ENCODE measurements at regions not wholly inside any gene's neighbourhood (a gene's known extent, or its start where the extent isn't known, plus 50 kb on each side); places are given as distances from the start of the nearest gene placed in this dataset.
"Not testable (repeated sequence)": the region's sequence is repeated elsewhere in the genome, so short reads cannot be mapped to it uniquely, and the experiment has no call there.

DNA sequence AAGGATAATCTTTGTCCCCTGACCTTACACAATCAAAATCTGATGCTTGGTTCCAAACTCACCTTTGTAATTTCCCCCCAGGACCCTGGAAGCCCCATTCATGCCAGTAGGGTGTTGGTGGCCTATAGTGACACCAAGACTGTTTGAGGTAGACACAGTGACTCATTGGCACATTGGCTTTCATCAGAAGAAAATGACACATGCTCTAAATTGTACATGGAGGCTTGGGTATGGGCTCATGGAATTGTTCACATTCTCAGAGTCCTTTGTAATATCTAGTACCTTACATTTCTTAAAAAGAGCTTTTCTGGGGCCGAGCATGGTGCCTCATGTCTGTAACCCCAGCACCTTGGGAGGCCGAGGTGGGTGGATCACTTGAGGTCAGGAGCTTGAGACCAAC, 61.2 kb upstream of the LRPPRC start:
- FAIRE-seq (no peak), DNase-seq (ENCODE audit: low read depth in 1 of 2, low spot score in 1 of 2) (no peak), ATAC-seq (no peak)
- ChIA-PET CTCF (interaction anchor here (1.7 to 5.8 kb wide), 2 partner anchors 11 to 13 kb away, joined by 4 to 65 read pairs; no protein-coding TSS in a partner anchor), POLR2A (no interaction called here)
- 54% methylated on average over 2 of the region's 2 CpGs for WGBS (ENCODE audit: missing lambda C conversion rate)
- peaks cover 7% of the 10 kb centered on the region; the same call in 2 of the 3 replicates for H3K4me1 ChIP-seq
- no peak overlapping the region for H3K27ac ChIP-seq
- no peaks in the 10 kb centered on the region; the same call in 2 of the 3 replicates for H3K9me3 ChIP-seq
- no peak overlapping the region for H3K4me3 ChIP-seq
- TF ChIP-seq, protein P1, sequence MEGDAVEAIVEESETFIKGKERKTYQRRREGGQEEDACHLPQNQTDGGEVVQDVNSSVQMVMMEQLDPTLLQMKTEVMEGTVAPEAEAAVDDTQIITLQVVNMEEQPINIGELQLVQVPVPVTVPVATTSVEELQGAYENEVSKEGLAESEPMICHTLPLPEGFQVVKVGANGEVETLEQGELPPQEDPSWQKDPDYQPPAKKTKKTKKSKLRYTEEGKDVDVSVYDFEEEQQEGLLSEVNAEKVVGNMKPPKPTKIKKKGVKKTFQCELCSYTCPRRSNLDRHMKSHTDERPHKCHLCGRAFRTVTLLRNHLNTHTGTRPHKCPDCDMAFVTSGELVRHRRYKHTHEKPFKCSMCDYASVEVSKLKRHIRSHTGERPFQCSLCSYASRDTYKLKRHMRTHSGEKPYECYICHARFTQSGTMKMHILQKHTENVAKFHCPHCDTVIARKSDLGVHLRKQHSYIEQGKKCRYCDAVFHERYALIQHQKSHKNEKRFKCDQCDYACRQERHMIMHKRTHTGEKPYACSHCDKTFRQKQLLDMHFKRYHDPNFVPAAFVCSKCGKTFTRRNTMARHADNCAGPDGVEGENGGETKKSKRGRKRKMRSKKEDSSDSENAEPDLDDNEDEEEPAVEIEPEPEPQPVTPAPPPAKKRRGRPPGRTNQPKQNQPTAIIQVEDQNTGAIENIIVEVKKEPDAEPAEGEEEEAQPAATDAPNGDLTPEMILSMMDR (IDR thresholded peaks at IDR 0.05), result no peak
- TF ChIP-seq, protein P2, sequence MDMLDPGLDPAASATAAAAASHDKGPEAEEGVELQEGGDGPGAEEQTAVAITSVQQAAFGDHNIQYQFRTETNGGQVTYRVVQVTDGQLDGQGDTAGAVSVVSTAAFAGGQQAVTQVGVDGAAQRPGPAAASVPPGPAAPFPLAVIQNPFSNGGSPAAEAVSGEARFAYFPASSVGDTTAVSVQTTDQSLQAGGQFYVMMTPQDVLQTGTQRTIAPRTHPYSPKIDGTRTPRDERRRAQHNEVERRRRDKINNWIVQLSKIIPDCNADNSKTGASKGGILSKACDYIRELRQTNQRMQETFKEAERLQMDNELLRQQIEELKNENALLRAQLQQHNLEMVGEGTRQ (IDR thresholded peaks at IDR 0.05), result no peak
- TF ChIP-seq RFX5 (IDR thresholded peaks at IDR 0.05), result no peak
- TF ChIP-seq ZC3H11A (IDR thresholded peaks at IDR 0.05), result no peak
- TF ChIP-seq TP53 (CRISPR knock-in tag; IDR thresholded peaks at IDR 0.05), result no peak
- TF ChIP-seq, protein P3, sequence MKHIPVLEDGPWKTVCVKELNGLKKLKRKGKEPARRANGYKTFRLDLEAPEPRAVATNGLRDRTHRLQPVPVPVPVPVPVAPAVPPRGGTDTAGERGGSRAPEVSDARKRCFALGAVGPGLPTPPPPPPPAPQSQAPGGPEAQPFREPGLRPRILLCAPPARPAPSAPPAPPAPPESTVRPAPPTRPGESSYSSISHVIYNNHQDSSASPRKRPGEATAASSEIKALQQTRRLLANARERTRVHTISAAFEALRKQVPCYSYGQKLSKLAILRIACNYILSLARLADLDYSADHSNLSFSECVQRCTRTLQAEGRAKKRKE (CRISPR knock-in tag; IDR thresholded peaks at IDR 0.05; ENCODE audit: low read depth), result no peak
- no peak for TF ChIP-seq CEBPB (IDR thresholded peaks at IDR 0.05)
- TF ChIP-seq HOXA7 (CRISPR knock-in tag; IDR thresholded peaks at IDR 0.05), result no peak
- TF ChIP-seq, protein P4, sequence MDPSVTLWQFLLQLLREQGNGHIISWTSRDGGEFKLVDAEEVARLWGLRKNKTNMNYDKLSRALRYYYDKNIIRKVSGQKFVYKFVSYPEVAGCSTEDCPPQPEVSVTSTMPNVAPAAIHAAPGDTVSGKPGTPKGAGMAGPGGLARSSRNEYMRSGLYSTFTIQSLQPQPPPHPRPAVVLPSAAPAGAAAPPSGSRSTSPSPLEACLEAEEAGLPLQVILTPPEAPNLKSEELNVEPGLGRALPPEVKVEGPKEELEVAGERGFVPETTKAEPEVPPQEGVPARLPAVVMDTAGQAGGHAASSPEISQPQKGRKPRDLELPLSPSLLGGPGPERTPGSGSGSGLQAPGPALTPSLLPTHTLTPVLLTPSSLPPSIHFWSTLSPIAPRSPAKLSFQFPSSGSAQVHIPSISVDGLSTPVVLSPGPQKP (IDR thresholded peaks at IDR 0.05; ENCODE audit: low read depth, low read length), result no peak
- no peak for TF ChIP-seq NPAS2 (CRISPR knock-in tag; IDR thresholded peaks at IDR 0.05; ENCODE audit: borderline replicate concordance)
- no peak for TF ChIP-seq TFCP2L1 (CRISPR knock-in tag; IDR thresholded peaks at IDR 0.05)
- TF ChIP-seq, protein P5, sequence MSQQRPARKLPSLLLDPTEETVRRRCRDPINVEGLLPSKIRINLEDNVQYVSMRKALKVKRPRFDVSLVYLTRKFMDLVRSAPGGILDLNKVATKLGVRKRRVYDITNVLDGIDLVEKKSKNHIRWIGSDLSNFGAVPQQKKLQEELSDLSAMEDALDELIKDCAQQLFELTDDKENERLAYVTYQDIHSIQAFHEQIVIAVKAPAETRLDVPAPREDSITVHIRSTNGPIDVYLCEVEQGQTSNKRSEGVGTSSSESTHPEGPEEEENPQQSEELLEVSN (IDR thresholded peaks at IDR 0.05; ENCODE audit: borderline replicate concordance, low read depth), result no peak
- TF ChIP-seq RAD21 (conservative IDR thresholded peaks at IDR 0.05 in 1 of 2, IDR thresholded peaks at IDR 0.05 in 1 of 2), result no peak
- TF ChIP-seq SREBF2 (IDR thresholded peaks at IDR 0.05), result no peak
- no peak for TF ChIP-seq HOXB5 (CRISPR knock-in tag; IDR thresholded peaks at IDR 0.05)
- H3K4me2 ChIP-seq, result no peak overlapping the region

DNA sequence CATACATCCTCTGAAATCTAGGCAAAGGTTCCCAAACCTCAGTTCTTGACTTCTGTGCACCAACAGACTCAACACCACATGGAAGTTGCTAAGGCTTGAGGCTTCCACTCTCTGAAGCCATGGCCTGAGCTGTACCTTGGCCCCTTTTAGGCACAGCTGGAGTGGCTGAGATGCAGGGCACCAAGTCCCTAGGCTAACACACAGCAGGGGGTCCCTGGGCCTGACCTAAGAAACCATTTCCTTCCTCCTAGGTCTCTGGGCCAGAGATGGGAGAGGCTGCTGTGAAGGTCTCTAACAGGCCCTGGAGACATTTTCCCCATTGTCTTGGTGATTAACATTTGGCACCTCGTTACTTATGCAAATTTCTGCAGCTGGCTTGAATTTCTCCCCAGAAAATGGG, 64.5 kb upstream of the LRPPRC start:
- H3K4me1 ChIP-seq, result peaks cover 17% of the 10 kb centered on the region
- POLR2A ChIA-PET; H3K9me3 ChIP-seq; H3K27ac ChIP-seq; H3K4me3 ChIP-seq; H3K4me2 ChIP-seq; FAIRE-seq; DNase-seq (ENCODE audit: low read depth in 1 of 2, low spot score in 1 of 2); ATAC-seq: not testable (repeated sequence)
- CTCF ChIA-PET, result interaction anchor here (0.6 to 2.8 kb wide), 2 partner anchors 12 to 21 kb away, joined by 4 to 6 read pairs; no protein-coding TSS in a partner anchor
- WGBS (ENCODE audit: missing lambda C conversion rate), result 59% methylated on average over 1 of the region's 1 CpG

DNA sequence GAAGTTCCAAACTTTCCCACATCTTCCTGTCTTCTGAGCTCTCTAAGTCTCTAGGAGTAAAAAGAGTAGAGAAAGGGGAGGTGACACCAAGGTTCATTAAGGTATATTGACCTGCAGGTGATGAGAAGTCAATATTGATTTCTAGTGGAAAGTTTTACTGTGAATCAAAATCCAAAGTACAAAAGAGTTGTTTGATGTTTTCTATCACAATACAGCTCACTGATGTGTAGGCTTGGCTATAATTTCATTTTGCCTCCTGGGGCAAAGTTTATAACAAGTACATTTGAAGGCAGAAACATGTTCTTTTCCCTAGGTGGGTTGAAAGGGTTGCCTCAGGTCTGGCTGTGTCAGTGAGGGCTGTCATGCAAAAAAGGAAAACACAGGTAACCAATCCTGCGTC, 65.2 kb upstream of the LRPPRC start:
- DNase-seq (ENCODE audit: low read depth in 1 of 2, low spot score in 1 of 2) (no peak), FAIRE-seq (no peak), ATAC-seq (no peak)
- TF ChIP-seq HOXB13 (CRISPR knock-in tag; IDR thresholded peaks at IDR 0.05; ENCODE audit: low read depth), result no peak
- TF ChIP-seq RAD21 (conservative IDR thresholded peaks at IDR 0.05 in 1 of 2, IDR thresholded peaks at IDR 0.05 in 1 of 2), result no peak
- no peak for TF ChIP-seq NR3C1 (IDR thresholded peaks at IDR 0.05)
- WGBS (ENCODE audit: missing lambda C conversion rate), result 93% methylated on average over 1 of the region's 1 CpG
- Histone ChIP-seq H3K27ac (no peak overlapping the region; a peak in 1 of 6 replicates), H3K4me1 (peaks cover 22% of the 10 kb centered on the region), H3K4me3 (no peak overlapping the region), H3K9me3 (no peaks in the 10 kb centered on the region; the same call in 2 of the 3 replicates), H3K4me2 (no peak overlapping the region)
- ChIA-PET CTCF (interaction anchor here (2.8 kb wide), 1 partner anchor 21 kb away, joined by 6 read pairs; no protein-coding TSS in a partner anchor), POLR2A (no interaction called here)
